HEK293T (cell line): ENCODE measurements at regions not wholly inside any gene's neighbourhood (a gene's known extent, or its start where the extent isn't known, plus 50 kb on each side); places are given as distances from the start of the nearest gene placed in this dataset.

ENCODE experiments used
- ARNT ChIP-seq: fragments of 450-650 bp; IDR thresholded peaks from 2 replicates; pipeline ENCODE4 v1.6.1; 2017; ENCODE audit warnings: mild to moderate bottlenecking
- BHLHE40 ChIP-seq: fragments of 450-650 bp; IDR thresholded peaks from 2 replicates; pipeline ENCODE4 v1.6.1; 2016; ENCODE audit warnings: mild to moderate bottlenecking, moderate library complexity, borderline replicate concordance
- FOXA1 ChIP-seq: fragments of 450-650 bp; IDR thresholded peaks from 2 replicates; pipeline ENCODE4 v1.6.1; 2016; ENCODE audit warnings: mild to moderate bottlenecking
- FOXK2 ChIP-seq: fragments of 450-650 bp; IDR thresholded peaks from 2 replicates; pipeline ENCODE4 v1.6.1; 2016; ENCODE audit warnings: mild to moderate bottlenecking
- L3MBTL2 ChIP-seq: fragments of 450-650 bp; conservative IDR thresholded peaks from 2 replicates; pipeline ENCODE4 v1.6.1; 2016; ENCODE audit warnings: mild to moderate bottlenecking
- SP1 ChIP-seq: fragments of 450-650 bp; IDR thresholded peaks from 2 replicates; pipeline ENCODE4 v1.6.1; 2017
- SUZ12 ChIP-seq: fragments of 450-650 bp; IDR thresholded peaks from 2 replicates; pipeline ENCODE4 v1.6.1; 2016; ENCODE audit warnings: mild to moderate bottlenecking
- TARDBP ChIP-seq: fragments of 450-650 bp; IDR thresholded peaks from 2 replicates; pipeline ENCODE4 v1.6.1; 2016
- ZNF384 ChIP-seq: fragments of 450-650 bp; IDR thresholded peaks from 2 replicates; pipeline ENCODE4 v1.6.1; 2016
- TF ChIP-seq, protein P1 (sequence below): fragments of 450-650 bp; IDR thresholded peaks from 2 replicates; pipeline ENCODE4 v1.6.1; 2016

GRCh38 chr4:1488831-1489638, 82.8 kb upstream of the NKX1-1 start:
- TF ChIP-seq ARNT = no peak
- no peak for TF ChIP-seq L3MBTL2
- no peak for TF ChIP-seq FOXA1
- TF ChIP-seq TARDBP = no peak
- no peak for TF ChIP-seq SUZ12
- TF ChIP-seq, protein P1, sequence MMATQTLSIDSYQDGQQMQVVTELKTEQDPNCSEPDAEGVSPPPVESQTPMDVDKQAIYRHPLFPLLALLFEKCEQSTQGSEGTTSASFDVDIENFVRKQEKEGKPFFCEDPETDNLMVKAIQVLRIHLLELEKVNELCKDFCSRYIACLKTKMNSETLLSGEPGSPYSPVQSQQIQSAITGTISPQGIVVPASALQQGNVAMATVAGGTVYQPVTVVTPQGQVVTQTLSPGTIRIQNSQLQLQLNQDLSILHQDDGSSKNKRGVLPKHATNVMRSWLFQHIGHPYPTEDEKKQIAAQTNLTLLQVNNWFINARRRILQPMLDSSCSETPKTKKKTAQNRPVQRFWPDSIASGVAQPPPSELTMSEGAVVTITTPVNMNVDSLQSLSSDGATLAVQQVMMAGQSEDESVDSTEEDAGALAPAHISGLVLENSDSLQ = no peak
- no peak for TF ChIP-seq ZNF384
- no peak for TF ChIP-seq BHLHE40
- TF ChIP-seq SP1 = no peak
- TF ChIP-seq FOXK2 = no peak
